Spleen (tissue), 11 donors: ENCODE measurements at regions not wholly inside any gene's neighbourhood (a gene's known extent, or its start where the extent isn't known, plus 50 kb on each side); places are given as distances from the start of the nearest gene placed in this dataset.

Source experiments
- DNase-seq: peaks from one replicate; pipeline ENCODE4 v3.0.0-alpha.2; 2020
- H3K27ac ChIP-seq, 8 donors: fragments of 200-600 bp; sonication (generic) in 7 of 8; 1 replicate in 4 of 8; 2 replicates in 4 of 8; pipeline versions ENCODE4 v1.5.0 to v1.8.0; 2016 to 2021; ENCODE audit warnings: inconsistent platforms in 4 of 8, mild to moderate bottlenecking in 4 of 8, moderate library complexity in 1 of 8
- H3K27me3 ChIP-seq, 7 donors: fragments of 200-600 bp; sonication (generic) in 6 of 7; replicated peaks in 1 of 7; 1 replicate in 4 of 7; 2 replicates in 3 of 7; pipeline versions ENCODE4 v1.5.0 to v1.8.0; 2016 to 2021; ENCODE audit warnings: inconsistent platforms in 3 of 7, mild to moderate bottlenecking in 1 of 7
- H3K36me3 ChIP-seq, 6 donors: fragments of 200-600 bp; sonication (generic) in 5 of 6; 1 replicate in 4 of 6; 2 replicates in 2 of 6; pipeline versions ENCODE4 v1.5.0 to v1.8.0; 2016 to 2021; ENCODE audit warnings: inconsistent platforms in 2 of 6
- H3K4me1 ChIP-seq, 6 donors: fragments of 200-600 bp; sonication (generic) in 5 of 6; 1 replicate in 3 of 6; 2 replicates in 3 of 6; pipeline versions ENCODE4 v1.5.0 to v1.8.0; 2016 to 2021; ENCODE audit warnings: inconsistent platforms in 3 of 6
- H3K4me3 ChIP-seq, 8 donors: fragments of 200-600 bp; sonication (generic) in 7 of 8; 1 replicate in 4 of 8; 2 replicates in 4 of 8; pipeline versions ENCODE4 v1.5.0 to v1.8.0; 2016 to 2021; ENCODE audit warnings: inconsistent platforms in 4 of 8, mild to moderate bottlenecking in 4 of 8, moderate library complexity in 2 of 8
- H3K9me3 ChIP-seq, 8 donors: fragments of 200-600 bp; sonication (generic) in 7 of 8; 1 replicate in 4 of 8; 2 replicates in 4 of 8; pipeline versions ENCODE4 v1.5.0 to v1.8.0; 2016 to 2021; ENCODE audit warnings: inconsistent platforms in 4 of 8
- POLR2A ChIP-seq, 3 donors: fragments of 450-650 bp; IDR thresholded peaks; one replicate each; pipeline ENCODE4 v1.5.1; 2017; ENCODE audit warnings: antibody characterized with exemption in 3 of 3, mild to moderate bottlenecking in 1 of 3
- POLR2AphosphoS5 ChIP-seq, 3 donors: sonication (generic); formaldehyde crosslinking; IDR thresholded peaks; one replicate each; pipeline ENCODE4 v1.5.1; 2017; ENCODE audit warnings: antibody characterized with exemption in 3 of 3
- WGBS, 5 donors: extraction: QIAGEN DNeasy Blood & Tissue Kit in 3 of 5; methylation state at CpG; one replicate each; pipeline versions ENCODE4 v1.1.5 to v1.1.7; 2013 to 2018; 5-methylcytosine and 5-hydroxymethylcytosine counted together
- intact Hi-C: fragments of 100-400 bp; cut with DNase I; formaldehyde crosslinking; loops from one replicate; pipeline ENCODE4 v1.15.0; 2023; ENCODE audit warnings: low total_unique reads
- TF ChIP-seq, protein P1 (sequence below), 11 experiments: fragments of 200-600 bp in 7 of 11; fragments of 450-650 bp in 4 of 11; sonication (generic) in 4 of 11; IDR thresholded peaks in 8 of 11; conservative IDR thresholded peaks in 3 of 11; 1 replicate in 7 of 11; 2 replicates in 4 of 11; pipeline versions ENCODE4 v1.4.0 to v1.8.0; 2016 to 2021; ENCODE audit warnings: antibody characterized with exemption in 11 of 11, inconsistent platforms in 4 of 11, mild to moderate bottlenecking in 1 of 11
- donor health status: healthy with polysubstance abuse.
- donor health status: DM: no; HTN: no; CAD: no; lungs with moderate emphysema.
- donor health status: DM: no; HTN: no; CAD: no.
- donor health status: Bipolar disorder and iron deficiency.
- donor health status: healthy.
- donor health status: DM: no; HTN: no; CAD: no.
- donor health status: DM: yes; HTN: yes; CAD: no.

DNA sequence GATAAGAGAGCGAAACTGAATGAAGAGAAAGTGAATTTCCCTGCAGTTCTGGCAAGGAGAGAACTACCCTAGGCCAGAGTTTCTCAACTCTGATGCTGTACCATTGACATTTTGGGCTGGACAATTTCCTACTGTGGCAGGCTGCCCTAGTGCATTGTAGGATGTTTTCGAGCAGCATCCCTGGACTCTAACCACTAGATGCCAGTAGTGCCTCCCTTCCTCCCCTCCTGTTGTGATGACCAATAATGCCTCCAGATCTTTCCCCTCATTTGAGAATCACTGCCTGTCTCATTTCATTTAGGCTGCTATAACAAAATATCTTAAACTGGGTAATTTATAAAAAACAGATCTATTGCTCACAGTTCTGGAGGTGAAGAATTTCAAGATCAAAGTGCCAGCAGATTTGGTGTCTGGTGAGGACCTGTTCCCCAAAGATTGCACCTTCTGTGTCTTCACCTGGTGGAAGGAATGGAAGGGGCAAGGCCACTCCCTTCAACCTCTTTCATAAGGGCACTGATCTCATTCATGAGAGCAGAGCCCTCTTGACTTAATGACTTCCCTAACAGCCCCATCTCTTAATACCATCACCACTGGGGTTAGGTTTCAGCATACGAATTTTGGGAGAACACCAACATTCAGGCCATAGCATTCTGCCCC lies 188.9 kb upstream of the MEIS2 start:
- Histone ChIP-seq H3K4me1 (no peaks in the 10 kb centered on the region), H3K27ac (no peak overlapping the region), H3K4me3 (no peak overlapping the region), H3K27me3 (no peaks in the 10 kb centered on the region), H3K9me3 (peaks cover 0 to 11% (median 0%) of the 10 kb centered on the region in 8 donors), H3K36me3 (no peaks in the 10 kb centered on the region)
- 59 to 76% (median 64%) methylated on average over 3 of the region's 3 CpGs for WGBS, 5 donors
- DNase-seq = no peak
- intact Hi-C loops = no loop called here
- TF ChIP-seq POLR2A (IDR thresholded peaks at IDR 0.05) = no peak
- TF ChIP-seq, protein P1, sequence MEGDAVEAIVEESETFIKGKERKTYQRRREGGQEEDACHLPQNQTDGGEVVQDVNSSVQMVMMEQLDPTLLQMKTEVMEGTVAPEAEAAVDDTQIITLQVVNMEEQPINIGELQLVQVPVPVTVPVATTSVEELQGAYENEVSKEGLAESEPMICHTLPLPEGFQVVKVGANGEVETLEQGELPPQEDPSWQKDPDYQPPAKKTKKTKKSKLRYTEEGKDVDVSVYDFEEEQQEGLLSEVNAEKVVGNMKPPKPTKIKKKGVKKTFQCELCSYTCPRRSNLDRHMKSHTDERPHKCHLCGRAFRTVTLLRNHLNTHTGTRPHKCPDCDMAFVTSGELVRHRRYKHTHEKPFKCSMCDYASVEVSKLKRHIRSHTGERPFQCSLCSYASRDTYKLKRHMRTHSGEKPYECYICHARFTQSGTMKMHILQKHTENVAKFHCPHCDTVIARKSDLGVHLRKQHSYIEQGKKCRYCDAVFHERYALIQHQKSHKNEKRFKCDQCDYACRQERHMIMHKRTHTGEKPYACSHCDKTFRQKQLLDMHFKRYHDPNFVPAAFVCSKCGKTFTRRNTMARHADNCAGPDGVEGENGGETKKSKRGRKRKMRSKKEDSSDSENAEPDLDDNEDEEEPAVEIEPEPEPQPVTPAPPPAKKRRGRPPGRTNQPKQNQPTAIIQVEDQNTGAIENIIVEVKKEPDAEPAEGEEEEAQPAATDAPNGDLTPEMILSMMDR (IDR thresholded peaks at IDR 0.05 in 8 of 11, conservative IDR thresholded peaks at IDR 0.05 in 3 of 11) = no peak
- TF ChIP-seq POLR2AphosphoS5 (IDR thresholded peaks at IDR 0.05) = no peak

DNA sequence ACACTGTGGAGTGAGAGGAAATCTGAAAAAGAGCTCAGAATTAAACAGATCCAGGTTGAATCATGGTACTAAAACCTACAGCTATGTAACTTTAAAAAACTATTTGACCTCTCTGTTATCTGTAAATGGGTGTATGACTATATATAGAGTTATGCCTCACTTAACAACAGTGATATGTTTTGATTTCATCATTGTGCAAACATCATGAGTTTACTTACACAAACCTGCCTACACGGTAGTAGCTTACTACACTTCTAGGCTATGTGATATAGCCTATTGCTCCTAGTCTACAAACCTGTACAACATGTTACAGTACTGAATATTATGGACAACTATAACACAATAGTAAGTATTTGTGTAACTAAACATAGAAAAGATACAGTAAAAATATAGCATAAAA lies 191.6 kb upstream of the MEIS2 start:
- Histone ChIP-seq H3K4me3 (no peak overlapping the region), H3K36me3 (no peaks in the 10 kb centered on the region), H3K4me1 (no peaks in the 10 kb centered on the region), H3K9me3 (no peaks in the 10 kb centered on the region), H3K27me3 (no peaks in the 10 kb centered on the region), H3K27ac (no peak overlapping the region)
- TF ChIP-seq POLR2AphosphoS5 (IDR thresholded peaks at IDR 0.05) = no peak
- no peak for TF ChIP-seq POLR2A (IDR thresholded peaks at IDR 0.05)
- TF ChIP-seq, protein P1 (IDR thresholded peaks at IDR 0.05 in 8 of 11, conservative IDR thresholded peaks at IDR 0.05 in 3 of 11) = no peak
- 70 to 95% (median 82%) methylated on average over 1 of the region's 1 CpG for WGBS, 5 donors
- intact Hi-C loops = no loop called here
- no peak for DNase-seq

DNA sequence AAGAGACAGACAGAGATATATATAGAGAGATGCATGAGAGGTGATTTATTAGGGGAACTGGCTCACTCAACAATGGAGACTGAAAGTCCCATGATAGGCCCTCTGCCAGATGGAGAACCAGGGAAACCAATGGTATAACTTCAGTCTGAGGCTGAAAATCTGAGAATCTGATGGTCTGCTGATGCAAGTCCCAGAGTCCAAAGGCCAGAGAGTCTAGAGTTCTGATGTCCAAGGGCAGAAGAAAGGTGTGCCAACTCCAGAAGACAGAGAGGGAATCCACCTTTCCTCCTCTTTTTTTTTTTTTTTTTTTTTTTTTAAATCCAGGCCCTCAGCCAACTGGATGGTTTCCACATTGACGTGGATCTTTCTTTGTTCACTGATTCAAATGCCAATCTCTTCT lies 197.9 kb upstream of the MEIS2 start:
- Histone ChIP-seq H3K4me1 (no peaks in the 10 kb centered on the region), H3K4me3 (no peak overlapping the region), H3K9me3 (peaks cover 0 to 4% (median 0%) of the 10 kb centered on the region in 8 donors), H3K27me3 (no peaks in the 10 kb centered on the region), H3K36me3 (no peaks in the 10 kb centered on the region), H3K27ac (no peak overlapping the region)
- DNase-seq = no peak
- TF ChIP-seq POLR2A (IDR thresholded peaks at IDR 0.05) = no peak
- TF ChIP-seq, protein P1 (IDR thresholded peaks at IDR 0.05 in 8 of 11, conservative IDR thresholded peaks at IDR 0.05 in 3 of 11) = no peak
- no peak for TF ChIP-seq POLR2AphosphoS5 (IDR thresholded peaks at IDR 0.05)
- intact Hi-C loops = no loop called here
- WGBS, 5 donors = 58 to 73% (median 63%) methylated on average over 1 of the region's 1 CpG

DNA sequence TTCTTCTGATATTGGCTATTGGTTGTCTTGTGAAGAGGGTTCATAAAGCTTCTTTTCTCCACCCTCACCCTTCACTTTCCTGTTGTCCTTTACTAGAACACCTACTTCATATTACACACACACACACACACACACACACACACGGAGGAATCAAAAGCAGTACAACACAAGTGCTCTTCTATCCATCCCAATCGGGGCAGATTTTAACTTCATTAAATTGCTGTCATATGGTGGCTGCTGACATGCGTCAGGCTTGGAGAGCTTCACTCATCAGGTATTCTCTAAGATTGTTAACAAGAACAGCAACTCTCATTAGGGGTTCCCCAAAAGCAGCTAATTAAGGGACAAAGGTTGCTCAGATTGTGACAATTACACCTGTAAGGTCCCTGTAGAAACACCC lies 239.1 kb upstream of the MEIS2 start:
- Histone ChIP-seq H3K27me3 (no peaks in the 10 kb centered on the region), H3K4me3 (no peak overlapping the region), H3K4me1 (no peaks in the 10 kb centered on the region), H3K9me3 (peaks cover 0 to 10% (median 3%) of the 10 kb centered on the region in 8 donors), H3K27ac (no peak overlapping the region), H3K36me3 (no peaks in the 10 kb centered on the region)
- intact Hi-C loops = no loop called here
- TF ChIP-seq POLR2A (IDR thresholded peaks at IDR 0.05) (no peak), POLR2AphosphoS5 (IDR thresholded peaks at IDR 0.05) (no peak)
- 83 to 92% (median 83%) methylated on average over 3 of the region's 3 CpGs for WGBS, 5 donors
- DNase-seq = no peak
